Mucosa of rectum (tissue), 2 donors: ENCODE measurements at regions not wholly inside any gene's neighbourhood (a gene's known extent, or its start where the extent isn't known, plus 50 kb on each side); places are given as distances from the start of the nearest gene placed in this dataset.
"Not testable (repeated sequence)": the region's sequence is repeated elsewhere in the genome, so short reads cannot be mapped to it uniquely, and the experiment has no call there.

Experiments
- H3K27ac ChIP-seq, 2 donors: one replicate each; pipeline ENCODE4 v1.7.0; 2013; ENCODE audit warnings: inconsistent platforms in 2 of 2, low read depth in 2 of 2, low read length in 2 of 2
- H3K27me3 ChIP-seq, 2 donors: one replicate each; pipeline ENCODE4 v1.7.0; 2013; ENCODE audit warnings: low read length in 2 of 2; ENCODE audit not compliant: control insufficient read depth in 2 of 2, insufficient read depth in 2 of 2
- H3K36me3 ChIP-seq, 2 donors: one replicate each; pipeline ENCODE4 v1.7.0; 2013; ENCODE audit warnings: low read length in 2 of 2; ENCODE audit not compliant: control insufficient read depth in 2 of 2, insufficient read depth in 2 of 2
- H3K4me1 ChIP-seq, 2 donors: one replicate each; pipeline ENCODE4 v1.7.0; 2013; ENCODE audit warnings: low read length in 2 of 2, mild to moderate bottlenecking in 1 of 2; ENCODE audit not compliant: control insufficient read depth in 2 of 2, insufficient read depth in 2 of 2
- H3K4me3 ChIP-seq, 2 donors: one replicate each; pipeline ENCODE4 v1.7.0; 2013; ENCODE audit warnings: low read length in 2 of 2
- H3K9ac ChIP-seq, 2 donors: one replicate each; pipeline ENCODE4 v1.7.0; 2013; ENCODE audit warnings: low read length in 2 of 2, low read depth in 1 of 2, mild to moderate bottlenecking in 1 of 2
- H3K9me3 ChIP-seq, 2 donors: one replicate each; pipeline ENCODE4 v1.7.0; 2013; ENCODE audit warnings: low read length in 2 of 2; ENCODE audit not compliant: control insufficient read depth in 2 of 2
- donor health status: healthy.
- donor health status: Normal muscosa, but diverticular disease.

GRCh38 chr12:69168828-69169227 is 70.5 kb upstream of the CPSF6 start:
- Histone ChIP-seq H3K4me3 (no peak overlapping the region), H3K9ac (no peak overlapping the region), H3K9me3 (no peaks in the 10 kb centered on the region), H3K27ac (no peak overlapping the region), H3K27me3 (no peaks in the 10 kb centered on the region), H3K4me1 (no peaks in the 10 kb centered on the region), H3K36me3 (no peaks in the 10 kb centered on the region)

- H3K27me3 ChIP-seq: no peaks in the 10 kb centered on the region
- H3K27ac ChIP-seq: no peak overlapping the region
- no peaks in the 10 kb centered on the region for H3K9me3 ChIP-seq
- no peaks in the 10 kb centered on the region for H3K4me1 ChIP-seq
- H3K9ac ChIP-seq: no peak overlapping the region
- no peaks in the 10 kb centered on the region for H3K36me3 ChIP-seq
- H3K4me3 ChIP-seq: no peak overlapping the region
These were observed 69.1 kb upstream of the CPSF6 start for GRCh38 chr12:69170293-69170692.

- H3K4me1 ChIP-seq: no peaks in the 10 kb centered on the region
- H3K27me3 ChIP-seq: no peaks in the 10 kb centered on the region
- no peak overlapping the region for H3K9ac ChIP-seq
- peaks cover 0 to 2% of the 10 kb centered on the region in 2 donors for H3K9me3 ChIP-seq
- H3K4me3 ChIP-seq: no peak overlapping the region
- no peak overlapping the region for H3K27ac ChIP-seq
- no peaks in the 10 kb centered on the region for H3K36me3 ChIP-seq
These were observed 67.5 kb upstream of the CPSF6 start for GRCh38 chr12:69171881-69172280.

- Histone ChIP-seq H3K9ac (no peak overlapping the region), H3K9me3 (peaks cover 0 to 2% of the 10 kb centered on the region in 2 donors), H3K4me1 (no peaks in the 10 kb centered on the region), H3K4me3 (no peak overlapping the region), H3K27me3 (no peaks in the 10 kb centered on the region), H3K36me3 (no peaks in the 10 kb centered on the region), H3K27ac (no peak overlapping the region)
These were observed 66.9 kb upstream of the CPSF6 start for GRCh38 chr12:69172491-69172890.

GRCh38 chr12:69173368-69173767 is 66.0 kb upstream of the CPSF6 start:
- no peak overlapping the region for H3K27ac ChIP-seq
- H3K9ac ChIP-seq: no peak overlapping the region
- H3K36me3 ChIP-seq: no peaks in the 10 kb centered on the region
- no peaks in the 10 kb centered on the region for H3K27me3 ChIP-seq
- no peak overlapping the region for H3K4me3 ChIP-seq
- peaks cover 0 to 2% of the 10 kb centered on the region in 2 donors for H3K9me3 ChIP-seq
- no peaks in the 10 kb centered on the region for H3K4me1 ChIP-seq

GRCh38 chr12:69179786-69180185 is 59.6 kb upstream of the CPSF6 start:
- no peaks in the 10 kb centered on the region for H3K27me3 ChIP-seq
- H3K4me3 ChIP-seq: no peak overlapping the region
- H3K27ac ChIP-seq: no peak overlapping the region
- H3K36me3 ChIP-seq: no peaks in the 10 kb centered on the region
- H3K4me1 ChIP-seq: no peaks in the 10 kb centered on the region
- H3K9ac ChIP-seq: no peak overlapping the region
- H3K9me3 ChIP-seq: peaks cover 0 to 2% of the 10 kb centered on the region in 2 donors

GRCh38 chr12:69187572-69187971 is 51.8 kb upstream of the CPSF6 start:
- not testable (repeated sequence) for H3K4me1 ChIP-seq, H3K27me3 ChIP-seq, H3K9me3 ChIP-seq, H3K4me3 ChIP-seq, H3K27ac ChIP-seq, H3K36me3 ChIP-seq, H3K9ac ChIP-seq

GRCh38 chr12:69189378-69189978 is 49.9 kb upstream of the CPSF6 start:
- H3K4me1 ChIP-seq: no peaks in the 10 kb centered on the region
- H3K27me3 ChIP-seq: no peaks in the 10 kb centered on the region
- H3K27ac ChIP-seq: no peak overlapping the region
- no peak overlapping the region for H3K9ac ChIP-seq
- H3K36me3 ChIP-seq: no peaks in the 10 kb centered on the region
- H3K9me3 ChIP-seq: peaks cover 0 to 5% of the 10 kb centered on the region in 2 donors
- no peak overlapping the region for H3K4me3 ChIP-seq
